Fibroblast of lung (primary cell): ENCODE measurements at regions not wholly inside any gene's neighbourhood (a gene's known extent, or its start where the extent isn't known, plus 50 kb on each side); places are given as distances from the start of the nearest gene placed in this dataset.
A peak's percentile ranks its signal among the peaks of the same experiment; 100 is the strongest.

Experiments
- DNase-seq, 2 donors: peaks; one replicate each; pipeline versions ENCODE4 v3.0.0 to v3.0.0-alpha.2; 2010; ENCODE audit warnings: low read depth in 2 of 2
- H2AFZ ChIP-seq: 2 replicates; pipeline ENCODE4 v1.5.1; 2012; ENCODE audit warnings: low read length, control low read depth, inconsistent platforms
- H3K27ac ChIP-seq: 2 replicates; pipeline ENCODE4 v1.5.1; 2011; ENCODE audit warnings: low read length, control low read depth; ENCODE audit not compliant: insufficient read depth
- H3K27me3 ChIP-seq: 2 replicates; pipeline ENCODE4 v1.5.1; 2011; ENCODE audit warnings: mild to moderate bottlenecking, low read length; ENCODE audit not compliant: control insufficient read depth, insufficient read depth
- H3K36me3 ChIP-seq: 2 replicates; pipeline ENCODE4 v1.5.1; 2011; ENCODE audit warnings: low read length; ENCODE audit not compliant: control insufficient read depth, insufficient read depth
- H3K4me1 ChIP-seq: 2 replicates; pipeline ENCODE4 v1.5.1; 2011; ENCODE audit warnings: low read length; ENCODE audit not compliant: control insufficient read depth, insufficient read depth; ENCODE audit errors: extremely low read depth
- H3K4me2 ChIP-seq: 2 replicates; pipeline ENCODE4 v1.5.1; 2011; ENCODE audit warnings: low read length, control low read depth; ENCODE audit not compliant: insufficient read depth; ENCODE audit errors: extremely low read depth
- H3K4me3 ChIP-seq, 4 experiments: fragments of 200-600 bp in 1 of 4; sonication (generic) in 1 of 4; replicated peaks in 1 of 4; 2 replicates each; pipeline ENCODE4 v1.5.1; 2011 to 2016; ENCODE audit warnings: low read length in 4 of 4, low read depth in 3 of 4, mild to moderate bottlenecking in 3 of 4, control low read depth in 2 of 4, inconsistent platforms in 1 of 4, mixed read lengths in 1 of 4; ENCODE audit not compliant: insufficient read depth in 1 of 4; ENCODE audit errors: control extremely low read depth in 1 of 4
- H3K79me2 ChIP-seq: 2 replicates; pipeline ENCODE4 v1.5.1; 2012; ENCODE audit warnings: mild to moderate bottlenecking, low read length, inconsistent platforms; ENCODE audit not compliant: control insufficient read depth, insufficient read depth
- H3K9ac ChIP-seq: 2 replicates; pipeline ENCODE4 v1.5.1; 2011; ENCODE audit warnings: mild to moderate bottlenecking, low read length, control low read depth; ENCODE audit not compliant: insufficient read depth
- H3K9me3 ChIP-seq: 2 replicates; pipeline ENCODE4 v1.5.1; 2012; ENCODE audit warnings: low read depth, low read length; ENCODE audit not compliant: control insufficient read depth, insufficient read depth
- H4K20me1 ChIP-seq: 2 replicates; pipeline ENCODE4 v1.5.1; 2011; ENCODE audit warnings: low read length; ENCODE audit not compliant: control insufficient read depth, insufficient read depth; ENCODE audit errors: extremely low read depth
- EZH2 ChIP-seq: IDR thresholded peaks from 2 replicates; pipeline ENCODE4 v1.5.1; 2012; ENCODE audit warnings: low read length, control low read depth, mild to moderate bottlenecking; ENCODE audit errors: missing control alignments
- TF ChIP-seq, protein P1 (sequence below), 2 donors: IDR thresholded peaks in 1 of 2; conservative IDR thresholded peaks in 1 of 2; 1 replicate in 1 of 2; 2 replicates in 1 of 2; pipeline ENCODE4 v1.5.1; 2011 to 2012; ENCODE audit warnings: low read length in 2 of 2, control low read depth in 1 of 2, inconsistent platforms in 1 of 2, low read depth in 1 of 2, mild to moderate bottlenecking in 1 of 2

DNA sequence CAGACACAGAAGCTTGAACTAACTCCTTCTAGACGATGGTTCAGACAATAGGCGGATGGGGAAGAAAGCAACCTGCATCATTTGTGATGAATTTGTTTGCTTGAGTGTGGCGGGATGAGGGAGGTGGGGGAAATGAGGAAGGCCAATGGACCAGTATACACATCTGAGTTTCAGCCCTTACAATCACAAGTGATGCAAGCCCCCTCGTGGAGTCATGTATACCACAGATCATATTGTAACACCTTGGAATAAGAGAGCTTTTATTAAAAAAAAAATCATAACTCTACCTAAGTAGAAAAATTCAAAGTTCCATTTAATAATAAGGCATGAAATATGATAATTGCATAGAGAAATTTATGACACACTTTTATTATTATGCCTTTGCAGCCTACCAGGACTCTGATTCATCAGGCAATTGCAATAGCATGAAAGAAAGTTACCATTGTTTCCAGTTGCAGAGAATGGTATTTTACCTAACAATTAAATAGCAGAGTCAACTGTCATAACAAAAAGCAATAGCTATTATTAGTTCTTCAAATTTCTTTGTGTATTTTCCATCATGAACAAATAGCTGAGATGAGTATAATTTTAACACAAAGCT, 230.2 kb upstream of the AKR1E2 start:
- Histone ChIP-seq H3K27ac (no peak overlapping the region), H3K4me1 (no peaks in the 10 kb centered on the region), H3K9me3 (no peaks in the 10 kb centered on the region), H3K36me3 (no peaks in the 10 kb centered on the region), H2AFZ (no peak overlapping the region), H3K9ac (no peak overlapping the region), H4K20me1 (no peaks in the 10 kb centered on the region), H3K79me2 (no peaks in the 10 kb centered on the region), H3K27me3 (no peaks in the 10 kb centered on the region), H3K4me2 (no peak overlapping the region), H3K4me3 (no peak overlapping the region)
- no peak for TF ChIP-seq EZH2
- TF ChIP-seq, protein P1, sequence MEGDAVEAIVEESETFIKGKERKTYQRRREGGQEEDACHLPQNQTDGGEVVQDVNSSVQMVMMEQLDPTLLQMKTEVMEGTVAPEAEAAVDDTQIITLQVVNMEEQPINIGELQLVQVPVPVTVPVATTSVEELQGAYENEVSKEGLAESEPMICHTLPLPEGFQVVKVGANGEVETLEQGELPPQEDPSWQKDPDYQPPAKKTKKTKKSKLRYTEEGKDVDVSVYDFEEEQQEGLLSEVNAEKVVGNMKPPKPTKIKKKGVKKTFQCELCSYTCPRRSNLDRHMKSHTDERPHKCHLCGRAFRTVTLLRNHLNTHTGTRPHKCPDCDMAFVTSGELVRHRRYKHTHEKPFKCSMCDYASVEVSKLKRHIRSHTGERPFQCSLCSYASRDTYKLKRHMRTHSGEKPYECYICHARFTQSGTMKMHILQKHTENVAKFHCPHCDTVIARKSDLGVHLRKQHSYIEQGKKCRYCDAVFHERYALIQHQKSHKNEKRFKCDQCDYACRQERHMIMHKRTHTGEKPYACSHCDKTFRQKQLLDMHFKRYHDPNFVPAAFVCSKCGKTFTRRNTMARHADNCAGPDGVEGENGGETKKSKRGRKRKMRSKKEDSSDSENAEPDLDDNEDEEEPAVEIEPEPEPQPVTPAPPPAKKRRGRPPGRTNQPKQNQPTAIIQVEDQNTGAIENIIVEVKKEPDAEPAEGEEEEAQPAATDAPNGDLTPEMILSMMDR (conservative IDR thresholded peaks at IDR 0.05 in 1 of 2, IDR thresholded peaks at IDR 0.05 in 1 of 2; ENCODE audit: low read depth in 1 of 2, low read length in 2 of 2), result no peak
- DNase-seq, result peak in 1 of 2 donors; percentile 3

GRCh38 chr10:4590807-4591206, 235.2 kb upstream of the AKR1E2 start:
- H3K27me3 ChIP-seq, result no peaks in the 10 kb centered on the region
- no peak overlapping the region for H2AFZ ChIP-seq
- no peaks in the 10 kb centered on the region for H3K9me3 ChIP-seq
- H3K36me3 ChIP-seq, result no peaks in the 10 kb centered on the region
- no peaks in the 10 kb centered on the region for H4K20me1 ChIP-seq
- H3K4me2 ChIP-seq, result no peak overlapping the region
- H3K4me1 ChIP-seq, result no peaks in the 10 kb centered on the region
- no peaks in the 10 kb centered on the region for H3K79me2 ChIP-seq
- H3K4me3 ChIP-seq, result no peak overlapping the region
- H3K9ac ChIP-seq, result no peak overlapping the region
- no peak overlapping the region for H3K27ac ChIP-seq
- no peak for TF ChIP-seq EZH2
- TF ChIP-seq, protein P1 (conservative IDR thresholded peaks at IDR 0.05 in 1 of 2, IDR thresholded peaks at IDR 0.05 in 1 of 2; ENCODE audit: low read depth in 1 of 2, low read length in 2 of 2), result no peak
- no peak for DNase-seq

DNA sequence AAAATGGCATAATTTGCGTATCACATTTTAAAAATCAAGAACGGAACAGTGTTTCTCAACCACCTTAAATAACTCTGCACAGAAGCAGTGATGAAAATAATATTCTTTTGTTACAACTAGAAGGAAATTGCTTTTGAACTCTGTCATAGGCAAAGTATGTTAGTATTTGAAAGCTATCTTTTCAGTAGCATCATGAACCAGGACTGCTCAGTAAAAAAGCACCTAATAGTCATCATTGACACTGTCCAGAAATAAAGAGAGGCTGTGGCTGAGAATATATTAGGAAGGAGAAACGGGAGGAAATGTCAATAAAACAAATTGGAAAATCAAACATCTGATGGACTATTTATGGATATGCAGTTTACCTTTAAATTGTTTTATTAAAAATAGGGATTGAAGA, 237.2 kb upstream of the AKR1E2 start:
- TF ChIP-seq, protein P1 (conservative IDR thresholded peaks at IDR 0.05 in 1 of 2, IDR thresholded peaks at IDR 0.05 in 1 of 2; ENCODE audit: low read depth in 1 of 2, low read length in 2 of 2), result no peak
- no peak for TF ChIP-seq EZH2
- Histone ChIP-seq H3K27ac (no peak overlapping the region), H3K79me2 (no peaks in the 10 kb centered on the region), H3K9me3 (no peaks in the 10 kb centered on the region), H3K4me1 (no peaks in the 10 kb centered on the region), H3K4me2 (no peak overlapping the region), H3K4me3 (no peak overlapping the region), H3K36me3 (no peaks in the 10 kb centered on the region), H2AFZ (no peak overlapping the region), H3K9ac (no peak overlapping the region), H3K27me3 (no peaks in the 10 kb centered on the region), H4K20me1 (no peaks in the 10 kb centered on the region)
- peak in 1 of 2 donors; percentile 10 for DNase-seq
